ENCODE measurements at regions not wholly inside any gene's neighbourhood (a gene's known extent, or its start where the extent isn't known, plus 50 kb on each side); places are given as distances from the start of the nearest gene placed in this dataset.

DNA sequence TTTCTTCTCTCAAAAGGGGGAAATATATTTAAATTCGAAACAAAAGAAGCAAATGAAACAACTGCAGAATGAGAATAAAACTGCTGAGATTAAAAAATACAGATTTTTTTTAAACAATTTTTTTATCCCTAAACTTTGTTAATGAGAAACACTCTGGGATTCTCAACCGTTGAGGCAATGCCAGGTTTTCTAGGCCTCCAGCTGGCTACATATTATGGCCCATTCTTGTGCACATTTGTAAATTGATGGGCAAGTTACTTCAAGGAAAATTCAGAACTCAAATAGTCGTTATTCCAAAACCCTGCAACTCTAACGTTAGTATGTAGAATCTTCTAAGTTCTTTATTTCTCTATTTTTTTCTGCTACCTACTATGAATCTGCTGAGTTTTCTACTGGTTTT lies 239.3 kb upstream of the WSCD1 start:
- Histone ChIP-seq H3K4me3 (no peak overlapping the region), H3K27me3 (ENCODE audit: insufficient read depth, low read depth) (peaks cover 4% of the 10 kb centered on the region; the same call in 1 of the 2 replicates), H3K27ac (no peak overlapping the region), H3K9me2 (ENCODE audit: insufficient read depth) (no peaks in the 10 kb centered on the region), H3K4me1 (replicated peaks; ENCODE audit: insufficient read depth) (peaks cover 24% of the 10 kb centered on the region), H3K9me3 (ENCODE audit: insufficient read depth, low read depth) (no peaks in the 10 kb centered on the region), H3K79me2 (ENCODE audit: low read depth) (no peaks in the 10 kb centered on the region), H3K4me2 (no peak overlapping the region), H3K36me3 (ENCODE audit: low read depth) (no peaks in the 10 kb centered on the region), H4K20me1 (ENCODE audit: insufficient read depth) (no peaks in the 10 kb centered on the region), H2AFZ (no peak overlapping the region), H3F3A (ENCODE audit: insufficient read depth, low read depth) (0 out of 2 replicates have a peak, but pooled peaks cover 10% of the 10 kb centered on the region)
- no peak for DNase-seq
- no peak for TF ChIP-seq EZH2 (IDR thresholded peaks at IDR 0.05; ENCODE audit: low read depth)
- TF ChIP-seq, protein P1, sequence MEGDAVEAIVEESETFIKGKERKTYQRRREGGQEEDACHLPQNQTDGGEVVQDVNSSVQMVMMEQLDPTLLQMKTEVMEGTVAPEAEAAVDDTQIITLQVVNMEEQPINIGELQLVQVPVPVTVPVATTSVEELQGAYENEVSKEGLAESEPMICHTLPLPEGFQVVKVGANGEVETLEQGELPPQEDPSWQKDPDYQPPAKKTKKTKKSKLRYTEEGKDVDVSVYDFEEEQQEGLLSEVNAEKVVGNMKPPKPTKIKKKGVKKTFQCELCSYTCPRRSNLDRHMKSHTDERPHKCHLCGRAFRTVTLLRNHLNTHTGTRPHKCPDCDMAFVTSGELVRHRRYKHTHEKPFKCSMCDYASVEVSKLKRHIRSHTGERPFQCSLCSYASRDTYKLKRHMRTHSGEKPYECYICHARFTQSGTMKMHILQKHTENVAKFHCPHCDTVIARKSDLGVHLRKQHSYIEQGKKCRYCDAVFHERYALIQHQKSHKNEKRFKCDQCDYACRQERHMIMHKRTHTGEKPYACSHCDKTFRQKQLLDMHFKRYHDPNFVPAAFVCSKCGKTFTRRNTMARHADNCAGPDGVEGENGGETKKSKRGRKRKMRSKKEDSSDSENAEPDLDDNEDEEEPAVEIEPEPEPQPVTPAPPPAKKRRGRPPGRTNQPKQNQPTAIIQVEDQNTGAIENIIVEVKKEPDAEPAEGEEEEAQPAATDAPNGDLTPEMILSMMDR (conservative IDR thresholded peaks at IDR 0.05), result no peak
- POLR2A ChIA-PET (ENCODE audit: unreplicated experiment), result interaction anchor here (0.5 kb wide), 1 partner anchor 1205 kb away, joined by 6 read pairs; the partner anchor contains the start of gene SLC16A13
- CTCF ChIA-PET, result no interaction called here
- no TSS peak for BruUV-seq (replicated peaks)
- intact Hi-C loops (cut with micrococcal nuclease; ENCODE audit: unreplicated experiment), result no loop called here

DNA sequence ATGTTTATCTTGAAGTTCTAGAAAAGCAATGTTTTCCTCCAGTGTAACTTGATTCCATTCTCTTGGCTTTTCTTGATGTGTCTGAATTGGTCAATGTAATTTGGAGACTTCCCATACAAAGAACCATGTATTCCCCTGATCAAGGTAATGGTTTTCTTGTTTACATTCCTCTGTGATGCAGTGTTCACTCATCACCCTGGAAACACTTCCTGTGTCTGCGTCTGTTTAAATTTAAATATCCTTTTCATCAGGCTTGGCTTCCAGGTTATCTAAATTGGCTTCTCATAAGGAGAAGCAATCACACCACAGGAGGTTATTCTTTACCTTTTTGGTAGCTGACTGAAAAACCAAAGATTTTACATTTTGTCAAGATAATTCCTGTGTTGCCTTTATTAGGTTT lies 237.3 kb upstream of the WSCD1 start:
- DNase-seq, result peak; percentile 15 to 47
- peaks cover 18% of the 10 kb centered on the region for H3K4me1 ChIP-seq (replicated peaks; ENCODE audit: insufficient read depth)
- H2AFZ ChIP-seq, result no peak overlapping the region
- TF ChIP-seq, protein P1 (conservative IDR thresholded peaks at IDR 0.05), result no peak
- no peak for TF ChIP-seq EZH2 (IDR thresholded peaks at IDR 0.05; ENCODE audit: low read depth)
- no peak overlapping the region for H3K27ac ChIP-seq
- no peak overlapping the region for H3K4me3 ChIP-seq
- H4K20me1 ChIP-seq (ENCODE audit: insufficient read depth), result no peaks in the 10 kb centered on the region
- H3K4me2 ChIP-seq, result no peak overlapping the region
- H3K27me3 ChIP-seq (ENCODE audit: insufficient read depth, low read depth), result no peaks in the 10 kb centered on the region
- H3K36me3 ChIP-seq (ENCODE audit: low read depth), result no peaks in the 10 kb centered on the region
- intact Hi-C loops (cut with micrococcal nuclease; ENCODE audit: unreplicated experiment), result no loop called here
- no peaks in the 10 kb centered on the region for H3K79me2 ChIP-seq (ENCODE audit: low read depth)
- H3K9me3 ChIP-seq (ENCODE audit: insufficient read depth, low read depth), result no peaks in the 10 kb centered on the region
- POLR2A ChIA-PET (ENCODE audit: unreplicated experiment), result no interaction called here
- CTCF ChIA-PET, result no interaction called here
- H3F3A ChIP-seq (ENCODE audit: insufficient read depth, low read depth), result peaks cover 18% of the 10 kb centered on the region; the same call in 1 of the 2 replicates
- H3K9me2 ChIP-seq (ENCODE audit: insufficient read depth), result no peaks in the 10 kb centered on the region
- no TSS peak for BruUV-seq (replicated peaks)

DNA sequence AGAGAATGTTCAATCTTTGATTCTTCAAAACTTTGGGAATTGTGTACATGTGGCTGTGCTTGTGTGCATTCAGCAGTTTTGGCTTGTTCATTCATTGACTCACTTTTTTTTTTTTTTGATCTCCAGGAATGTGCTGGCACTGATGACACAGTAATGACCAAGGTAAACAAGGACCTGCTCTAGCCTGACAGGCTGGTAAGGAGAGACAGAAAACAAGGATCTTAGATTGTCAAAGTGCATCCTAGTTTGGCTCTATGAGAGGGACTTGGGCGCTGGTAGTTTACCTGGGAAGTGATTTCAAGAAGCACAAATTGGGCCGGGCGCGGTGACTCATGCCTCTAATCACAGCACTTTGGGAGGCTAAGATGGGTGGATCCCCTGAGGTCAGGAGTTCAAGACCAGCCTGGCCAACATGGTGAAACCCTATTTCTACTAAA lies 233.1 kb upstream of the WSCD1 start:
- no peak overlapping the region for H3K4me2 ChIP-seq
- H3K9me2 ChIP-seq (ENCODE audit: insufficient read depth), result no peaks in the 10 kb centered on the region
- no TSS peak for BruUV-seq (replicated peaks)
- intact Hi-C loops (cut with micrococcal nuclease; ENCODE audit: unreplicated experiment), result no loop called here
- peak; percentile 52 to 71 for DNase-seq
- TF ChIP-seq EZH2 (IDR thresholded peaks at IDR 0.05; ENCODE audit: low read depth), result no peak
- TF ChIP-seq, protein P1 (conservative IDR thresholded peaks at IDR 0.05), result no peak
- H3F3A ChIP-seq (ENCODE audit: insufficient read depth, low read depth), result peaks cover 18% of the 10 kb centered on the region; the same call in 1 of the 2 replicates
- no peaks in the 10 kb centered on the region for H3K36me3 ChIP-seq (ENCODE audit: low read depth)
- no peak overlapping the region for H2AFZ ChIP-seq
- no peaks in the 10 kb centered on the region for H3K9me3 ChIP-seq (ENCODE audit: insufficient read depth, low read depth)
- no peaks in the 10 kb centered on the region for H4K20me1 ChIP-seq (ENCODE audit: insufficient read depth)
- POLR2A ChIA-PET (ENCODE audit: unreplicated experiment), result no interaction called here
- H3K79me2 ChIP-seq (ENCODE audit: low read depth), result no peaks in the 10 kb centered on the region
- peaks cover 18% of the 10 kb centered on the region for H3K4me1 ChIP-seq (replicated peaks; ENCODE audit: insufficient read depth)
- no peak overlapping the region for H3K4me3 ChIP-seq
- H3K27me3 ChIP-seq (ENCODE audit: insufficient read depth, low read depth), result no peaks in the 10 kb centered on the region
- CTCF ChIA-PET, result no interaction called here
- H3K27ac ChIP-seq, result peak overlapping the region; percentile 40; the same call in 1 of the 2 replicates
